GM18520 (cell line): ENCODE measurements at regions not wholly inside any gene's neighbourhood (a gene's known extent, or its start where the extent isn't known, plus 50 kb on each side); places are given as distances from the start of the nearest gene placed in this dataset.

Source experiments
- ATAC-seq: cut with Tn5 transposase; IDR thresholded peaks from one replicate; pipeline ENCODE4 v1.9.1; 2021; ENCODE audit not compliant: unreplicated experiment

DNA sequence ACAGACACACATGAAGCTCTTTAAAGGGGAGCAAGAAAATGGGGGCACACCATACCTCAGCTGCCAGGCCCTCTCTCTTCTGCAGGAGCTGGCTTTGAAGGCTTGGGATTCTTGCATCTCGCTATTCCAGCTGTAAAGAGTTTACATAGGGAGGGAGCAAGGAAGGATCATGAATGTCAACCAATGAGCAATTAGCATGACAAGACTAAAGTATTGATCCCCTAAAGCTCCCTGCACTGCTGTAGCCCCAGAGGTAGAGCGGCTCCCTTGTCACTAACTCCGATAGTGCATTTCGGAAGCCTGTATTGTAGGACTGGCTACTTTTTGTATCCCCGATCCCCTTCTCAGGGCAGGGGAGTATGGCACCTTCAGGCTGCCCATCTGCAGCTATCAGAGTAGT is 113.4 kb upstream of the PMFBP1 start:
- no peak for ATAC-seq

DNA sequence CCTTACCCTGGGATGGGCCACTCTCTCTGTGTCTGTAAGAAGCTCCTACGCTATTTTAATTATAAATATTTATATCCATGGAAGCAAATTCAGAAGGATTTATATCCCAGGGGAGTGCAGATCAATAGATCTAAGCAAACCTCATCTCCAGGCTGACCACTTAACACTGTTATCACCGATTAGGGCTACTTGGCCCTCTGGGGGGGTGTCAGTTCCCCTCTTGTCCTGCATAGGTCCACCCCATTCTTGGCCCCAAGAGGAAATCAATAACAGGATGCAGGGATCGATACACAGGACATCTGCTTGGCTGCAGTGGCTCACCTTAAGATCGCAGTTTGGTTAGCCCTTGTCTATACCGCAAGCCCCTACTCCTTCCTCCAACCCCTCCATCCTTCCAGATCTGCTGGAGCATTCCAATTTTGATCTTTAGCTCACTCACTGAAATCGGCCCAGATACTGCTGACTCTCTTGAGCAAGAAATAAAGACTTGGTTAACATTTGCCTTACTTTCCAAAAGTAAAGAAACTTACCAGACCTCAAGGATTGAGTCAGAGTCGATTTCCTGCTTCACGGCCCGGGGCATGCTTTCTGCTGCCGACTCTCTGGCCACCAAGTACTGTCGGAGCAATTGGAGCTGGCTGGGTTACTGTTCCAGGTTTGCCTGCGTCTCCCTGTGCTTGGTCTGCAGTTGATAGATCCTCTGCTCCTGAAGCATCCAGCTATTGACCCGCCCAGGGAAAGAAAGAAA is 112.3 kb upstream of the PMFBP1 start:
- ATAC-seq: no peak

DNA sequence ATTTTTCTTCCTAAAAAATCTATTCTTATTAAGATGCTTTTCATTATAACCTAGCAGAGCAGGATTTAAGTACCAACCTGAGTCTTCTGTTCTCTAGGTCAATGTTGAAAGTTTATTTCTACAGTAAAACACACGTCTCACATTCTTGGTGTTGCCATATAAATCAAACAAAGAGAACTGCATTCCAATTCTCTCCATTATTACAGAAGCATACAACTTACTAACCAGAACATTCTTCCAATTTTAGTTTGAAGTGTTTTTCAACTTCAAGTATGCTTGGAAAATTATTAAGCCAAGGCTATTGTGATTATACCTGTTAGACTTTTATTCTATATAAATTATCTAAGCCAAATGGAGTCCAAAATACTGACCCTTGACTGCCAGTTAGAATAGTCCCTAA is 110.4 kb upstream of the PMFBP1 start:
- ATAC-seq: no peak

DNA sequence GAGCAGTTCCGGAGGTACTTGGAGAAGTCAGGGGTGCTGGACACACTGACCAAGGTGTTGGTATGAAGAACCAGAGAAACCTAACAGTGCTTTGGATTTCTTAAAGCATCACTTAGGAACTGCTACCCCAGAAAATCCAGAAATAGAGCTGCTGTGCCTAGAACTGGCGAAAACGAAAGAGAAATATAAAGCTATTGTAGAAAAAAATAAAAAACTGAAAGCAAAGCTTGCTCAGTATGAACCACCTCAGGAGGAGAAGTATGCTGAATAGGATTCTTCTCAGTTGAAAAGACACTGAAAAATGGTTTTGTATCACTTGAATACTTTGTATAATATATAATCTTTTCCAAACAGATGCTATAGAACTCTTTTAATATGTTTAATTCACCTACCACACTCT is 106.3 kb upstream of the PMFBP1 start:
- no peak for ATAC-seq

- no peak for ATAC-seq
Observed at GRCh38 chr16:72277749-72278148, 105.8 kb upstream of the PMFBP1 start.

GRCh38 chr16:72271699-72272240 is 99.8 kb upstream of the PMFBP1 start:
- ATAC-seq: no peak

DNA sequence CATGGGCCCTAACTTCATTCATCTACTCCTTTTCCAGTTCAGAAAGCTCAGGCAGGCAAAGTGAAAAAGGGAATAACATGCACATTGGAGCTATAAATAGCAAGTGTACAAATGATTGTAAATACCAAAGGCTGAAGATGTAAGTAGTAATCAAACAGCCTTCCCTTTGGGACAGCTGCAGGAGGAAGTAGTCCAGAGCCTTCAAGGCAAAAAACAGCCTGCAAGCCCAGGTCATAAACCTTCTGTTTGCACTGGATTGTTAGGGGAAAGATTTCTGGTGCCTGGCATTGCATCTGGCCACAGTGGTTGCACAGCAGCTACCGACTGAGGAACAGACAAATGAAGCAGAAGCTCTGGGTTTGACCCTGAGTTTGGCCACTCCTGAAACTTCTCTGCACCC is 98.6 kb upstream of the PMFBP1 start:
- no peak for ATAC-seq

DNA sequence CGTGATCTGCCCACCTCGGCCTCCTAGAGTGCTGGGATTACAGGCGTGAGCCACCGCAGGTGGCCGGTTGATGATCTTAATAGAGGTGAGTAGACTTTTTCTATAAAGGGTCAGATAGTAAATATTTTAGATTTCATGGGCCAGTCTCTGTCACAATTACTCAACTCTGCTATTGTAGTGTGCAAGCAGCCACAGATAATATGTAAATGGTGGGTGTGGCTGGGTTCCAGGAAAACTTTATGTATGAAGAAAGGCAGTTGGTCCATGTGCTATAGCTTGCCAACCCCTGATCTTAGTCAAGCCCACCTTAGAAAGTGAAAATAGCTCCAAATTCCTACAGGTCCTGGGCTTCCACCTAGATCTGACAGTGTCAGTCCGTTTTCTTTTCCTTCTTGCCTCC is 94.9 kb upstream of the PMFBP1 start:
- no peak for ATAC-seq

DNA sequence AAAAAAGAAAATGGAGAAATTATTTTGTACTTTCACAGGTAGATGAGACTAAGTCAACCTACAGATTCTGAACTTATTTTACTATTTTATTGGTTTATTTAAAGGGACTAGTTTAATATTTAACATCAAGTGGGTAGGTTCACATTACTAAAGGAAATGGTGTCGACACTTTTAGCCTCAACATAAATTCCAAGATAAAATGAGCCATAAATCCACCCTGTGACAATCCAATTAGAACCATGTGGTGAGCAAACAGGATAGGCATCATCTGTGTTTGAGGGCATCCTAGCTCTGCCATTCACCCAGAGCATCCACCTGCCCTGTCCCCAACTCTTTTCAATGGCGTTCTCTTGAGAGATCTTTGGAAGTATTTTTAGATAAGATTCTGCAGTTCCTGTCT is 92.8 kb upstream of the PMFBP1 start:
- no peak for ATAC-seq

- no peak for ATAC-seq
Observed at GRCh38 chr16:72262711-72263110, 90.8 kb upstream of the PMFBP1 start.

DNA sequence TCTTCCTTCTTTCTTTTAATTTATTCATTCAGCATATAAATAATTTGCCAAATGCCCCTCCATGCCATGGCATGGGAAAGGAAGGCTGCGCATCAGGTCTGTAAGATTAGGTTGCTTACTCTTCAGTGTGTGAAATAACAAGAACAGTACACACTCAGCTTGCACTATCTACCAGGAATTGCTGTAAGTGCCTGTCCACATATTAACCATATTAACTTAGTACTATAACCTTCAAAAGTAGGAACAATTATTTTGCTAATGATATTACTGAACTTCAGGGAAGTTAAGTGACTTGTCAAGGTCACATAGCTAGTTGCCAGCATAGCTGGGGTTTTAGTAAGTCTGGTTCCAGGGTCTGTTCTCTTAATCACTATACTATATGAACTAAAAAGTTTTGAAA is 89.2 kb upstream of the PMFBP1 start:
- ATAC-seq: no peak

DNA sequence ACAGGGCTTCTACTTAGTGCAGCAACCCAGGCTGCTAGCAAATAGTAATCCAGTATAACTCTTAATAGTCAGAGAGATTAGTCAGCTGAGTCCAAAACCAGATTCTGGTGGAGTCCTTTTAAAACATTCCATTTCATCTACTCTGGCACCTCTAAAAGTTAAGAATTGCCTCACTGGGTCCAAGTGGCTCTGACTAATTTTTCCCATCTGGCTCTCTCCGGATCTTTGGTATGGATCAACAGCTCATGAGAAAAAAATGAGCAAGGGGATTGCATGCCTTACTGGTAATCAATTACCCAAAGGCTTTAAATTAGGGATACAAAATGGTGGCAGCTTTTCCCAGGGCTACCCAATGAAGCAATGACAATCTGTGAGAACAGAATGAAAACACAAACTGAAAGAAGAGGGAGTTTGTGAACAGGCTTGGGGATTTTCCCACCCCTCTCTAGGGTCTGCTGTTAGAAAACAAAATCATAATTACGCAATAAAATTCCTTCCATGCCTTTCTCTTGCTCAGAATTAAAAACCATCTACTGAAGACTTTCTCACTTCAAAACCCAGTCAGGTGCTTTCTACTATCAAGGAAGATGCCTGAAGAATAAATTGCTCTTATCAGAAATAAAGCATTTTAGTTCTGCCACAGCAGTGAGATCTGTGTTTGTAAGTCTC is 84.6 kb upstream of the PMFBP1 start:
- ATAC-seq: no peak

DNA sequence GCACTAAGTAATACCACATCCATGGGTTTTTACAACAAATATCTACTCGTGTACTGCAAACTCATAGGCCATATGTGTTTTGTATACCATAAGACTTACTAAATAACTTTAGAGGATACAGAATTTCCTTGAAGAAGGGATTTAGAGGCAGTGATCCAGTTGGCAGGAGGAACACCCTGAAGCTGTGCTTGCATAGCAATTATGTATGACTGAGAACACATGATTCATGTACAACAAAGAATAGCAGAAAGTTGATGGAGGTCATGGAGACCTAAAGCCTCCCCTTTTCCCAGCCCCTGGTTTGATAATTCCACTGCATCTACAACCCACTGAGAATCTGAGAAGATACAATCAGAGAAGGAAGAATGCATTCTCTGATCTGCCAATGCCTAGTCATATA is 83.8 kb upstream of the PMFBP1 start:
- no peak for ATAC-seq

DNA sequence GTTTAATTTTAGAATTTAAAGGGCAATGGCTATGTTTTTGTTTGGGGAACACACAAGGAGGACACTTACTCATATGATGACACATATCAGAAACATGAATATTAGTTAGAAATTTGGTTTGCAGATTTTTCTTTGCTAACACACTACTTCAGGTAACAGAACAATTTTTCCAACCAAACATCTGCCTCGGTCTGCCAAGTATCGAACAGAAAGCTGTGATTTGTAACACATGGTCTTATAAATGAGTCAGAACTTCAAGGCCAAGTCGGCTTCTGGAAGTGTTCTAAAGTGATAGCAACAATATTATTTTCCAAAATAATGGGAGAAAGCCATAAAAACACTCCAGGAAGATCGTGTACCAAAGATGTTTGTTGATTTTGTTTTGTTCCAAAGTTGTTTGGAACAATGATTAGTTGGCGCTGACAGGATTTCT is 75.9 kb upstream of the PMFBP1 start:
- ATAC-seq: no peak

GRCh38 chr16:72246423-72246822 is 74.5 kb upstream of the PMFBP1 start:
- ATAC-seq: peak; percentile 57

DNA sequence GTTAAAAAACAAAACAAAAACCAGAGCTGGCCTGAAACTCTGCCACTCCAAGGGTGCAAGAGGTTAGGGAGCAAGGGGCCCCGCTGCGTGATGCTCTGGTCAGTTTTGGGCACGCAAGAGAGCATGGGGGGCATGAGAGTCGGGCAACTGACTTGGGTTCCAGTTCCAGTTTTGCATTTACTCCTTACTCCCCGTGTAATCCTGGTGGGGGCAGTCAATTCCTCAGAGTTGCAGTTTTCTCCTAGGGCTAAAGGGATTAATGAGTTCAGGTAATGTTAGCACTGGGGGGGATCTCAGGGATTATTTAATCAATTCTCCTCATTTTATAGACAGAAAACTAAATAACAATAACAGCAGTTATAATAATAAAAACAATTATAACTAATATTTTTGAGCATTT is 72.9 kb upstream of the PMFBP1 start:
- ATAC-seq: no peak

GRCh38 chr16:72243621-72244020 is 71.7 kb upstream of the PMFBP1 start:
- ATAC-seq: no peak

DNA sequence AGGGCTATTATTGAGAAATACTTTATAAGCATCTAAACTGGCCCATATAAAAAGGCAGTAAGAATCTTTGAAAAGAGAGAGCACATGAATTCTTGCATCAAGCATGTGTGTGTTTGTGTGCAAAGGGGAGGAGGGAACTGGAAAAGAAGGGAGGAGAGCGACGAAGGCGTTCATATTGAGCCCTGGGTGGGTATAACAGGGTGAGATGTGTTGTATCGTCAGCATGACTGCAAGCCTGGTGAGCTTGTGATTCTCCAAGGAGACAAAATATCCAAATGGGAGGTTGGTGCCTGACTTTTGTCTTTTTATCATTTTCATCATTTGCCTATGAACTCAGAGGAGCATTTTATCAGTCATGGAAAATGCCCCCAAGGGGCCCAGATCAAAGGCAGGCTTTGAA is 70.8 kb upstream of the PMFBP1 start:
- no peak for ATAC-seq

DNA sequence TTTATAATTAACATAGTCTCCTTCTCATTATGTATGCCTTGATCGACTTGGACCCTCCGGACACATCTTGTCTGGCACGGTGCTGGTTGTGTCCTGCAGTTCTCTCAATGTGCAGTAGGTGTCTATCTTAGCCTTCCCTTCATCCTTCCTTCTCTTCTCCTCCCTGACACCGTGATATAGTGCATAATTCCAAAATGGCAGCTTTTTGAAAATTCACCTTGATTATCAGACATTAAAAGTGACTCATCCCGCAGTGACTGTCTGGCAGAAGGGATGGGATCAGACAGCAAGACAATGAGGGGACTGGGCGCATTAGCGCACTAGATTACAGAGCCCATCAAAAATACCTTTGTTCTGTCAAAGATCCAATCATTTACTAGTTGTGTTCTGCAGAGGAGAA is 70.0 kb upstream of the PMFBP1 start:
- no peak for ATAC-seq

DNA sequence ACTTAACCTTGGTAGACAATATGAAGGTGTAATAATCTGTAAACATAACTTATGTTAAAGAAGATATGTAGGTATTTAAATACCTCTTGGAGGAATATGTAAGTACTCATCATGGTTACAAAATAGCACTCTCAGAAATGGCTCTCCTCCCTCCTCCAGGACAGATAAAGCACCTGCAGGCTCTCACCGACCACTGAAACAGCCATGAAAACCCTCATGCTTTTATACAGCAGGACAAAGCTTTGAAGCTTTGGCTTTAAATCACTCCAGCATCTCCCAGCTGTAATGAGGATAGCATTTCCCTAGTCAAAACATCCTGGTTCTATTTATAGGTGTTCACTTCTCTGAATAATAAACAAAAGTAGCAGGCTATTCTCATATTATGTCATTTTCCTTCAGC is 69.1 kb upstream of the PMFBP1 start:
- no peak for ATAC-seq

DNA sequence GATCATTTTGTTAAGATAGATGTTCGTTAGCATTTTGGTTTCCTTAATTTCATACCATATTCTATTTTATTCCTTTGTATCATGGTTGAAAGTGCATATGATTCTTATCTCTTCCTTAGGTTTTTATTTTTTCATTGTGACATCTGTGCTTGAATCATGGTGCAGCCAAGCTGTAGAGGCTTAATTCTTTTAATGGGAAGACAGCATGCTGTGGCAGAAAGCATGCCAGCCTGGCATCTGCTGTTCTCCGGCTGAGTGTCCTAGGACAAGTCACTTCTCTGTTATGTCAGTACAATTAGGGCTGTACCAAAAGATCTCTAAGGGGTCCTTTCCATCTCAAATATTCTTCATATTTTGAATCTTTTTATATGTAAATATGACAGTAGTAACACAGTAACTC is 68.5 kb upstream of the PMFBP1 start:
- ATAC-seq: no peak

DNA sequence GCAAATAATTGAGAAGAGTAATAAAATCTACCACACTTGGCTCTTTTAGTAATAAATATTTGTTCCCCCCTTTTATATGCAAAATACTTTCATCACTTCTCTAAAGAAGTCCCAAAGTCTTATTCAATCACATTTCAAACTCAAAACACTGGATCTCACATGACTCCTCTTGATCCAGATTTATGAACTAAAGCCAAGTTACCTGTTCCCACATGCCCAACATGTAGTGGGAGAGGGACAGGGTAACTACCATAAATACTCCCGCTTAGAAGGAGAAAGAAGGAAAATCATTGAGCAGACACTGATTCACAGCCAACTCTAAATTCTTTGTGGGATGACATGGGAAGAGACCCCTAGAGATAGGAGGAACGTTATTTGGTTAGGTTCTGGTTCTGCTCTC is 64.9 kb upstream of the PMFBP1 start:
- ATAC-seq: no peak

DNA sequence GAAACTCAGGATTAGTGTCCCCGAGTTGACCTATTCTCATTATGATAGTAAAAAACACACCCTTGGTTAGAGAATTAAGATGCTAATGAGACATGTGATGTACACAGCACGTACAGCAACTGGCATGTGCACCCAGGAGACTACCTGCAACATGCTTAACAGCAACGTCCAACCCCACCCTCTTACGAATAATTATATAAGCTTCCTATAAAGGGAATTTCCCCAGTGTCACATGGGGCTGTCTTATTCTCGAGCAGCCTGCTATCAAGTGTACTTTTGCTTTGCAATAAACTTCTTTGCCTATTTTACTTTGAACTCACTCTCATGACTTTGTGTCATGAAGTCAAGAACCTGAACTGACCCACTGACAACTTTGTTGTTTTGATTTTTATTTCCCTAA is 62.4 kb upstream of the PMFBP1 start:
- ATAC-seq: no peak
